SK-N-SH (cell line): ENCODE measurements at regions not wholly inside any gene's neighbourhood (a gene's known extent, or its start where the extent isn't known, plus 50 kb on each side); places are given as distances from the start of the nearest gene placed in this dataset.

Source experiments
- CTCF ChIA-PET: fragments of 300-600, 350-600 bp; formaldehyde crosslinking; extraction: SDS; loops from one replicate; lab custom pipeline; 2021; lab: Yijun Ruan, JAX
- POLR2A ChIA-PET: fragments of 350-600 bp; sonication (Branson Sonifier 250); formaldehyde crosslinking; extraction: SDS; loops from one replicate; lab custom pipeline; 2020; ENCODE audit warnings: antibody characterized with exemption, inconsistent platforms; lab: Yijun Ruan, JAX
- DNase-seq: peaks from one replicate; pipeline ENCODE4 v3.0.0; 2012
- H2AFZ ChIP-seq: fragments of 200-600 bp; sonication (generic); 2 replicates; pipeline ENCODE4 v1.8.1; 2016; ENCODE audit warnings: antibody characterized with exemption, mild to moderate bottlenecking, low read depth
- H3F3A ChIP-seq: fragments of 200-600 bp; sonication (generic); replicated peaks from 2 replicates; pipeline ENCODE3; 2016; ENCODE audit warnings: antibody characterized with exemption, mild to moderate bottlenecking; ENCODE audit not compliant: insufficient read depth
- H3K27ac ChIP-seq, 2 experiments: fragments of 200-500 bp in 1 of 2; fragments of 200-600 bp in 1 of 2; sonication (Bioruptor generic) in 1 of 2; sonication (generic), shearing (Covaris generic) in 1 of 2; 2 replicates each; pipeline versions ENCODE4 v1.5.1 to v1.6.1; 2014 to 2016; ENCODE audit warnings: low read depth in 2 of 2, inconsistent platforms in 1 of 2, low read length in 1 of 2, mild to moderate bottlenecking in 1 of 2, mixed read lengths in 1 of 2
- H3K27me3 ChIP-seq: fragments of 200-600 bp; sonication (generic), shearing (Covaris generic); 2 replicates; pipeline ENCODE4 v1.6.1; 2016; ENCODE audit warnings: mixed run types; ENCODE audit not compliant: insufficient read depth
- H3K36me3 ChIP-seq, 2 experiments: fragments of 200-500 bp in 1 of 2; fragments of 200-600 bp in 1 of 2; sonication (Bioruptor generic) in 1 of 2; sonication (generic) in 1 of 2; replicated peaks in 1 of 2; 2 replicates each; pipeline versions ENCODE3 to v1.5.1; 2014 to 2016; ENCODE audit warnings: low read length in 1 of 2, mild to moderate bottlenecking in 1 of 2; ENCODE audit not compliant: insufficient read depth in 2 of 2, control insufficient read depth in 1 of 2
- H3K4me1 ChIP-seq, 2 experiments: fragments of 200-500 bp in 1 of 2; fragments of 200-600 bp in 1 of 2; sonication (Bioruptor generic) in 1 of 2; sonication (generic), shearing (Covaris generic) in 1 of 2; 2 replicates each; pipeline versions ENCODE4 v1.5.1 to v1.6.1; 2014 to 2016; ENCODE audit warnings: low read depth in 1 of 2, low read length in 1 of 2, mixed run types in 1 of 2; ENCODE audit not compliant: insufficient read depth in 2 of 2, control insufficient read depth in 1 of 2
- H3K4me2 ChIP-seq: fragments of 200-600 bp; sonication (generic), shearing (Covaris generic); 2 replicates; pipeline ENCODE4 v1.6.1; 2017; ENCODE audit warnings: mixed run types
- H3K4me3 ChIP-seq, 2 experiments: fragments of 200-500 bp in 1 of 2; fragments of 200-600 bp in 1 of 2; sonication (Bioruptor generic) in 1 of 2; sonication (generic), shearing (Covaris generic) in 1 of 2; 2 replicates each; pipeline versions ENCODE4 v1.5.1 to v1.8.1; 2014 to 2016; ENCODE audit warnings: low read depth in 2 of 2, inconsistent platforms in 1 of 2, low read length in 1 of 2, mild to moderate bottlenecking in 1 of 2, mixed read lengths in 1 of 2, moderate library complexity in 1 of 2
- H3K79me2 ChIP-seq: fragments of 200-600 bp; sonication (generic); 2 replicates; pipeline ENCODE4 v1.8.1; 2017; ENCODE audit warnings: mild to moderate bottlenecking; ENCODE audit not compliant: insufficient read depth
- H3K9ac ChIP-seq: fragments of 200-600 bp; sonication (generic); 2 replicates; pipeline ENCODE4 v1.6.1; 2017; ENCODE audit warnings: mixed run types
- H3K9me2 ChIP-seq: fragments of 200-600 bp; sonication (generic); 2 replicates; pipeline ENCODE4 v1.6.1; 2017; ENCODE audit warnings: mixed run types
- H3K9me3 ChIP-seq: fragments of 200-600 bp; sonication (generic); 2 replicates; pipeline ENCODE4 v1.6.1; 2017; ENCODE audit warnings: mixed run types, mild to moderate bottlenecking, moderate library complexity
- H4K20me1 ChIP-seq: fragments of 200-600 bp; sonication (generic); 2 replicates; pipeline ENCODE4 v1.6.1; 2017; ENCODE audit warnings: mild to moderate bottlenecking, mixed run types; ENCODE audit not compliant: insufficient read depth
- CHD2 ChIP-seq: fragments of 150-350 bp; IDR thresholded peaks from 2 replicates; pipeline ENCODE4 v1.6.1; 2018; ENCODE audit warnings: low read length; ENCODE audit not compliant: partially characterized antibody
- ELF1 ChIP-seq: IDR thresholded peaks from 2 replicates; pipeline ENCODE4 v1.4.0; 2012
- EP300 ChIP-seq, 2 experiments: IDR thresholded peaks; 2 replicates each; pipeline versions ENCODE4 v1.4.0 to v1.6.1; 2012; ENCODE audit warnings: borderline replicate concordance in 1 of 2, low read depth in 1 of 2, low read length in 1 of 2
- EZH2phosphoT487 ChIP-seq: fragments of 200-600 bp; sonication (generic); IDR thresholded peaks from 2 replicates; pipeline ENCODE4 v1.6.1; 2017; ENCODE audit warnings: low read depth, mixed run types, mild to moderate bottlenecking, antibody characterized with exemption, moderate library complexity, borderline replicate concordance
- FOXJ3 ChIP-seq: sonication (generic); formaldehyde crosslinking; IDR thresholded peaks from 2 replicates; pipeline ENCODE4 v1.5.1; 2020; ENCODE audit warnings: mild to moderate bottlenecking, missing genetic modification reagents
- GATA2 ChIP-seq: sonication (generic); formaldehyde crosslinking; IDR thresholded peaks from 2 replicates; pipeline ENCODE4 v1.5.0; 2020; ENCODE audit warnings: mild to moderate bottlenecking, missing genetic modification reagents
- IRF3 ChIP-seq: fragments of 150-350 bp; IDR thresholded peaks from 2 replicates; pipeline ENCODE4 v1.6.1; 2016; ENCODE audit warnings: mild to moderate bottlenecking, low read depth, low read length
- MEF2A ChIP-seq: IDR thresholded peaks from 2 replicates; pipeline ENCODE4 v1.4.0; 2012; ENCODE audit warnings: low read depth, borderline replicate concordance
- MXI1 ChIP-seq: IDR thresholded peaks from 2 replicates; pipeline ENCODE4 v1.6.1; 2012; ENCODE audit warnings: mild to moderate bottlenecking, low read depth, low read length, improper control_type of control experiment
- NFIC ChIP-seq: IDR thresholded peaks from 2 replicates; pipeline ENCODE4 v1.4.0; 2012; ENCODE audit warnings: borderline replicate concordance
- NRF1 ChIP-seq: IDR thresholded peaks from 2 replicates; pipeline ENCODE4 v1.6.1; 2012; ENCODE audit warnings: low read depth, mild to moderate bottlenecking, low read length
- POLR2AphosphoS5 ChIP-seq: IDR thresholded peaks from 2 replicates; pipeline ENCODE4 v1.6.1; 2012; ENCODE audit warnings: low read depth, low read length
- RCOR1 ChIP-seq: fragments of 150-350 bp; IDR thresholded peaks from 2 replicates; pipeline ENCODE4 v1.6.1; 2017; ENCODE audit warnings: antibody characterized with exemption, low read length
- RFX5 ChIP-seq: IDR thresholded peaks from 2 replicates; pipeline ENCODE4 v1.6.1; 2012; ENCODE audit warnings: mild to moderate bottlenecking, improper control_type of control experiment, low read length
- SIN3A ChIP-seq: IDR thresholded peaks from 2 replicates; pipeline ENCODE4 v1.6.1; 2012; ENCODE audit warnings: low read depth, mild to moderate bottlenecking, low read length, moderate library complexity, borderline replicate concordance
- TAF1 ChIP-seq: IDR thresholded peaks from 2 replicates; pipeline ENCODE4 v1.6.1; 2012; ENCODE audit warnings: low read depth, mild to moderate bottlenecking, low read length, moderate library complexity, borderline replicate concordance
- YY1 ChIP-seq: IDR thresholded peaks from 2 replicates; pipeline ENCODE4 v1.4.0; 2012; ENCODE audit warnings: low read depth, mild to moderate bottlenecking
- ZBTB33 ChIP-seq: IDR thresholded peaks from 2 replicates; pipeline ENCODE4 v1.4.0; 2012; ENCODE audit warnings: low read depth, borderline replicate concordance
- WGBS: methylation state at CpG from one replicate; pipeline ENCODE4 v1.1.6; 2017; ENCODE audit warnings: low lambda C conversion rate; 5-methylcytosine and 5-hydroxymethylcytosine counted together
- TF ChIP-seq, protein P1 (sequence below): IDR thresholded peaks from 2 replicates; pipeline ENCODE4 v1.4.0; 2012; ENCODE audit warnings: low read depth, borderline replicate concordance

GRCh38 chr1:30492451-30492850 is 230.9 kb downstream of the MATN1 start:
- H3K27me3 ChIP-seq, result no peaks in the 10 kb centered on the region
- H3K36me3 ChIP-seq, result no peaks in the 10 kb centered on the region
- 28% methylated on average over 4 of the region's 6 CpGs for WGBS
- H3K79me2 ChIP-seq, result no peaks in the 10 kb centered on the region
- no peaks in the 10 kb centered on the region for H3K9me2 ChIP-seq
- ChIA-PET POLR2A (no interaction called here), CTCF (no interaction called here)
- H3K4me1 ChIP-seq, result no peaks in the 10 kb centered on the region
- DNase-seq, result no peak
- H3K9ac ChIP-seq, result no peak overlapping the region
- no peaks in the 10 kb centered on the region for H4K20me1 ChIP-seq
- no peaks in the 10 kb centered on the region for H3F3A ChIP-seq
- no peaks in the 10 kb centered on the region for H3K9me3 ChIP-seq
- TF ChIP-seq ELF1 (no peak), CHD2 (no peak), EZH2phosphoT487 (no peak), TAF1 (no peak), MXI1 (no peak), ZBTB33 (no peak), SIN3A (no peak), POLR2AphosphoS5 (no peak), MEF2A (no peak), FOXJ3 (CRISPR knock-in tag) (no peak), NRF1 (no peak), YY1 (no peak), EP300 (IDR thresholded peaks at IDR 0.05; ENCODE audit: borderline replicate concordance in 1 of 2, low read depth in 1 of 2, low read length in 1 of 2) (no peak), RFX5 (no peak), NFIC (no peak), GATA2 (no peak), RCOR1 (no peak), IRF3 (no peak)
- TF ChIP-seq, protein P1, sequence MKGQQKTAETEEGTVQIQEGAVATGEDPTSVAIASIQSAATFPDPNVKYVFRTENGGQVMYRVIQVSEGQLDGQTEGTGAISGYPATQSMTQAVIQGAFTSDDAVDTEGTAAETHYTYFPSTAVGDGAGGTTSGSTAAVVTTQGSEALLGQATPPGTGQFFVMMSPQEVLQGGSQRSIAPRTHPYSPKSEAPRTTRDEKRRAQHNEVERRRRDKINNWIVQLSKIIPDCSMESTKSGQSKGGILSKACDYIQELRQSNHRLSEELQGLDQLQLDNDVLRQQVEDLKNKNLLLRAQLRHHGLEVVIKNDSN, result no peak
- H3K4me2 ChIP-seq, result no peak overlapping the region
- no peak overlapping the region for H3K27ac ChIP-seq
- no peak overlapping the region for H2AFZ ChIP-seq
- no peak overlapping the region for H3K4me3 ChIP-seq
